ENCODE measurements at regions not wholly inside any gene's neighbourhood (a gene's known extent, or its start where the extent isn't known, plus 50 kb on each side); places are given as distances from the start of the nearest gene placed in this dataset.

DNA sequence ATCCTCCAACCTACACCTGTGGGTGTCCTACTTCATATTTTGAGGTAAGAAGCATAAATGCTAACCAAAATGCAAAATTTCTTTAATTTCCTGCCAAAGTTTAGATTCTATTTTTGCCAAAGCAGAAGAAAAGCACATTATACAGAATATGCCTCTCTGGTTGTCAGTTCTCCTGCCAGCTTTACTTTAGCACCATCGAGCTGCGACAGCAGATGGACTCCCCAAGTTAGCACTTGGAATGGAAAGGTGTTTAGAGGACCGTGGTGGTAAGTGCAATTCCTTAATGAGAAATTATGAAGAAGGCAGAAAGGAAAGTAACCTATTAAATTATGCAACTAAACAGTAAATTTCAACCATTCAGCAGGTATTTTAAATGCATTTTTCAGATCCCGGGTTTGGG lies 326.6 kb downstream of the RERGL start:
- TF ChIP-seq EP300 (IDR thresholded peaks at IDR 0.05) (no peak), POLR2AphosphoS5 (IDR thresholded peaks at IDR 0.05) (no peak), POLR2A (IDR thresholded peaks at IDR 0.05) (no peak)
- TF ChIP-seq, protein P1, sequence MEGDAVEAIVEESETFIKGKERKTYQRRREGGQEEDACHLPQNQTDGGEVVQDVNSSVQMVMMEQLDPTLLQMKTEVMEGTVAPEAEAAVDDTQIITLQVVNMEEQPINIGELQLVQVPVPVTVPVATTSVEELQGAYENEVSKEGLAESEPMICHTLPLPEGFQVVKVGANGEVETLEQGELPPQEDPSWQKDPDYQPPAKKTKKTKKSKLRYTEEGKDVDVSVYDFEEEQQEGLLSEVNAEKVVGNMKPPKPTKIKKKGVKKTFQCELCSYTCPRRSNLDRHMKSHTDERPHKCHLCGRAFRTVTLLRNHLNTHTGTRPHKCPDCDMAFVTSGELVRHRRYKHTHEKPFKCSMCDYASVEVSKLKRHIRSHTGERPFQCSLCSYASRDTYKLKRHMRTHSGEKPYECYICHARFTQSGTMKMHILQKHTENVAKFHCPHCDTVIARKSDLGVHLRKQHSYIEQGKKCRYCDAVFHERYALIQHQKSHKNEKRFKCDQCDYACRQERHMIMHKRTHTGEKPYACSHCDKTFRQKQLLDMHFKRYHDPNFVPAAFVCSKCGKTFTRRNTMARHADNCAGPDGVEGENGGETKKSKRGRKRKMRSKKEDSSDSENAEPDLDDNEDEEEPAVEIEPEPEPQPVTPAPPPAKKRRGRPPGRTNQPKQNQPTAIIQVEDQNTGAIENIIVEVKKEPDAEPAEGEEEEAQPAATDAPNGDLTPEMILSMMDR (IDR thresholded peaks at IDR 0.05) = no peak

All from stomach (tissue), 4 donors.